K562 (cell line): ENCODE measurements at regions not wholly inside any gene's neighbourhood (a gene's known extent, or its start where the extent isn't known, plus 50 kb on each side); places are given as distances from the start of the nearest gene placed in this dataset.

Source experiments
- ATAC-seq: fragments of 200-7000 bp; cut with Tn5 transposase; 3 replicates; pipeline ENCODE4 v1.9.1; 2020; ENCODE audit warnings: moderate library complexity
- BruUV-seq: library from RNA; stranded (reverse); fragments of 400-500 nt; replicated peaks from 2 replicates; lab custom pipeline; 2021; lab: Mats Ljungman, UMichigan
- CTCF ChIA-PET: fragments of 300-600 bp; formaldehyde crosslinking; extraction: SDS; loops from one replicate; lab custom pipeline; 2021; ENCODE audit warnings: low intra/inter-chr PET ratio; lab: Yijun Ruan, JAX
- POLR2A ChIA-PET: fragments of 300-600, 350-650 bp; sonication (Branson Sonifier 250); formaldehyde crosslinking; extraction: SDS; loops from one replicate; lab custom pipeline; 2021; ENCODE audit warnings: antibody characterized with exemption, inconsistent platforms; lab: Yijun Ruan, JAX
- DNase-seq, 4 experiments: peaks; one replicate each; pipeline versions ENCODE4 v3.0.0 to v3.0.0-alpha.2; 2011 to 2018; ENCODE audit warnings: low spot score in 3 of 4, mixed read lengths in 3 of 4; ENCODE audit errors: extremely low read depth in 1 of 4
- FAIRE-seq: peaks from 2 replicates; lab custom pipeline; 2011; peaks lifted over from hg19 to GRCh38; lab: Jason Lieb, UNC
- H2AFZ ChIP-seq: 2 replicates; pipeline ENCODE4 v1.6.0; 2011; ENCODE audit warnings: low read depth, low read length, control low read depth, inconsistent platforms
- H3K27ac ChIP-seq: fragments of 200-600 bp; 3 replicates; pipeline ENCODE4 v1.8.0; 2011; ENCODE audit warnings: low read depth, mild to moderate bottlenecking, control low read depth, inconsistent platforms, low read length, moderate library complexity, mixed read lengths; ENCODE audit errors: extremely low read depth
- H3K27me3 ChIP-seq, 2 experiments: fragments of 300-600 bp in 1 of 2; 2 replicates in 1 of 2; 3 replicates in 1 of 2; pipeline versions ENCODE4 v1.6.0 to v1.8.0; 2011; ENCODE audit warnings: inconsistent platforms in 2 of 2, low read length in 2 of 2, mild to moderate bottlenecking in 1 of 2, mixed read lengths in 1 of 2, moderate library complexity in 1 of 2; ENCODE audit not compliant: control insufficient read depth in 2 of 2, insufficient read depth in 2 of 2
- H3K36me3 ChIP-seq: fragments of 300-600 bp; 3 replicates; pipeline ENCODE4 v1.8.0; 2011; ENCODE audit warnings: mild to moderate bottlenecking, low read length, inconsistent platforms; ENCODE audit not compliant: control insufficient read depth, insufficient read depth
- H3K4me1 ChIP-seq, 2 experiments: fragments of 200-600 bp in 1 of 2; replicated peaks in 1 of 2; 2 replicates in 1 of 2; 3 replicates in 1 of 2; pipeline versions ENCODE4 v1.5.1 to v1.8.0; 2011; ENCODE audit warnings: inconsistent platforms in 2 of 2, low read length in 2 of 2, mild to moderate bottlenecking in 1 of 2, mixed read lengths in 1 of 2, moderate library complexity in 1 of 2; ENCODE audit not compliant: control insufficient read depth in 2 of 2, insufficient read depth in 2 of 2
- H3K4me2 ChIP-seq: 2 replicates; pipeline ENCODE4 v1.6.1; 2011; ENCODE audit warnings: low read length, control low read depth, inconsistent platforms, mixed read lengths; ENCODE audit not compliant: insufficient read depth
- H3K4me3 ChIP-seq: fragments of 200-600 bp; sonication (generic), shearing (Covaris generic); 2 replicates; pipeline ENCODE4 v1.5.1; 2016; ENCODE audit warnings: control low read depth, inconsistent platforms
- H3K79me2 ChIP-seq: fragments of 200-600 bp; 3 replicates; pipeline ENCODE4 v1.8.0; 2011; ENCODE audit warnings: low read length, inconsistent platforms; ENCODE audit not compliant: control insufficient read depth, insufficient read depth
- H3K9ac ChIP-seq, 2 experiments: 2 replicates each; pipeline versions ENCODE4 v1.6.0 to v1.6.1; 2011; ENCODE audit warnings: low read depth in 2 of 2, low read length in 2 of 2, control low read depth in 1 of 2, inconsistent platforms in 1 of 2, mild to moderate bottlenecking in 1 of 2, mixed read lengths in 1 of 2; ENCODE audit not compliant: insufficient read depth in 1 of 2
- H3K9me1 ChIP-seq: one replicate; pipeline ENCODE4 v1.6.0; 2011; ENCODE audit warnings: inconsistent platforms, mild to moderate bottlenecking, low read length, moderate library complexity; ENCODE audit not compliant: control insufficient read depth, insufficient read depth
- H3K9me3 ChIP-seq: replicated peaks from 2 replicates; pipeline ENCODE4 v1.5.1; 2011; ENCODE audit warnings: low read depth, low read length, inconsistent platforms; ENCODE audit not compliant: control insufficient read depth, insufficient read depth
- H4K20me1 ChIP-seq: replicated peaks from 2 replicates; pipeline ENCODE4 v1.6.1; 2011; ENCODE audit warnings: low read length, inconsistent platforms, mixed read lengths; ENCODE audit not compliant: control insufficient read depth, insufficient read depth
- FOXA3 ChIP-seq, 2 experiments: fragments of 450-650 bp in 1 of 2; sonication (generic) in 1 of 2; formaldehyde crosslinking; IDR thresholded peaks in 1 of 2; conservative IDR thresholded peaks in 1 of 2; 2 replicates each; pipeline versions ENCODE4 v1.4.0 to v1.8.0; 2020 to 2022; ENCODE audit warnings: mild to moderate bottlenecking in 2 of 2, missing genetic modification reagents in 1 of 2
- KDM4B ChIP-seq, 2 experiments: fragments of 450-650 bp in 1 of 2; sonication (generic) in 1 of 2; IDR thresholded peaks; 2 replicates each; pipeline ENCODE4 v1.6.1; 2016 to 2017; ENCODE audit warnings: borderline replicate concordance in 2 of 2, antibody characterized with exemption in 1 of 2, low read depth in 1 of 2, mild to moderate bottlenecking in 1 of 2
- MYBL2 ChIP-seq, 2 experiments: fragments of 450-650 bp in 1 of 2; sonication (generic) in 1 of 2; formaldehyde crosslinking in 1 of 2; IDR thresholded peaks; 2 replicates each; pipeline versions ENCODE4 v1.6.1 to v1.8.1; 2017 to 2022; ENCODE audit warnings: borderline replicate concordance in 1 of 2, inconsistent platforms in 1 of 2, low read depth in 1 of 2, mild to moderate bottlenecking in 1 of 2, missing genetic modification reagents in 1 of 2, moderate library complexity in 1 of 2
- TCFL5 ChIP-seq: fragments of 250-450 bp; sonication (Bioruptor Pico); conservative IDR thresholded peaks from 2 replicates; pipeline ENCODE4 v1.6.1; 2021; ENCODE audit warnings: mild to moderate bottlenecking, moderate library complexity, matching md5 sums
- TEAD2 ChIP-seq: fragments of 450-650 bp; IDR thresholded peaks from 2 replicates; pipeline ENCODE4 v1.6.1; 2016; ENCODE audit warnings: missing genetic modification characterization, control low read depth, missing compliant biosample characterization
- WGBS: fragments of 100-300 bp; shearing (Covaris generic); methylation state at CpG from one replicate; pipeline ENCODE4 v1.1.6; 2016; ENCODE audit warnings: low coverage, mixed read lengths; ENCODE audit not compliant: insufficient coverage; ENCODE audit errors: missing lambda C conversion rate; 5-methylcytosine and 5-hydroxymethylcytosine counted together
- in situ Hi-C: fragments of 300-500 bp; cut with MboI; formaldehyde crosslinking; loops from 4 replicates; pipeline ENCODE4 v1.15.0; 2018; ENCODE audit warnings: inconsistent platforms, mixed read lengths
- intact Hi-C: fragments of 100-400 bp; cut with micrococcal nuclease; formaldehyde crosslinking; loops from 2 replicates; pipeline ENCODE4 v1.14.2; 2022
- TF ChIP-seq, protein P1 (sequence below): sonication (generic); formaldehyde crosslinking; IDR thresholded peaks from 2 replicates; pipeline ENCODE4 v1.8.0; 2022; ENCODE audit warnings: mild to moderate bottlenecking, missing genetic modification reagents
- TF ChIP-seq, protein P2 (sequence below): fragments of 250-450 bp; sonication (Bioruptor Pico); IDR thresholded peaks from 2 replicates; pipeline ENCODE4 v1.5.0; 2022; ENCODE audit warnings: mild to moderate bottlenecking
- TF ChIP-seq, protein P3 (sequence below): fragments of 250-450 bp; sonication (Bioruptor Pico); IDR thresholded peaks from 2 replicates; pipeline ENCODE4 v1.8.0; 2021; ENCODE audit warnings: borderline replicate concordance, mild to moderate bottlenecking, moderate library complexity; ENCODE audit not compliant: poor library complexity, severe bottlenecking

DNA sequence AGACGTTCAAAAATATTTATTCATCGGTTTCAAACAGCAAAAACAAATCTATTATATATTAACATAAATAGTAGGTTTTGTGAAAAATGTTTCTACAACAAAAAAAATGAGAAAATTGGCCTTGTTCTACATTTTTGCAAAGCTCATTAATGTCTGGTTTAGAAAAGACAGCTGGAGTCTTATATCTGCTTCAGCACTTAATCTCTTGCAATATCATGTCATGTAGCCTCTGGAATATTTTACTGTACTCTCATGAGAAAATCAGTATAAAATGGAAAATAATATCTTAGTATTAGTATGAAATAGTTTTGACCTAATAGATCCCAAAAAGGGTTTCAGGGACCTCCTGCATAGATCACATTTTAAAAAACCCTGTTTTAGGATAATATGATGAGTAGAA is 326.6 kb downstream of the ARL4A start:
- no peak overlapping the region for H2AFZ ChIP-seq
- CTCF ChIA-PET = no interaction called here
- no peak for FAIRE-seq
- no peak for TF ChIP-seq TCFL5 (CRISPR knock-in tag)
- TF ChIP-seq, protein P1, sequence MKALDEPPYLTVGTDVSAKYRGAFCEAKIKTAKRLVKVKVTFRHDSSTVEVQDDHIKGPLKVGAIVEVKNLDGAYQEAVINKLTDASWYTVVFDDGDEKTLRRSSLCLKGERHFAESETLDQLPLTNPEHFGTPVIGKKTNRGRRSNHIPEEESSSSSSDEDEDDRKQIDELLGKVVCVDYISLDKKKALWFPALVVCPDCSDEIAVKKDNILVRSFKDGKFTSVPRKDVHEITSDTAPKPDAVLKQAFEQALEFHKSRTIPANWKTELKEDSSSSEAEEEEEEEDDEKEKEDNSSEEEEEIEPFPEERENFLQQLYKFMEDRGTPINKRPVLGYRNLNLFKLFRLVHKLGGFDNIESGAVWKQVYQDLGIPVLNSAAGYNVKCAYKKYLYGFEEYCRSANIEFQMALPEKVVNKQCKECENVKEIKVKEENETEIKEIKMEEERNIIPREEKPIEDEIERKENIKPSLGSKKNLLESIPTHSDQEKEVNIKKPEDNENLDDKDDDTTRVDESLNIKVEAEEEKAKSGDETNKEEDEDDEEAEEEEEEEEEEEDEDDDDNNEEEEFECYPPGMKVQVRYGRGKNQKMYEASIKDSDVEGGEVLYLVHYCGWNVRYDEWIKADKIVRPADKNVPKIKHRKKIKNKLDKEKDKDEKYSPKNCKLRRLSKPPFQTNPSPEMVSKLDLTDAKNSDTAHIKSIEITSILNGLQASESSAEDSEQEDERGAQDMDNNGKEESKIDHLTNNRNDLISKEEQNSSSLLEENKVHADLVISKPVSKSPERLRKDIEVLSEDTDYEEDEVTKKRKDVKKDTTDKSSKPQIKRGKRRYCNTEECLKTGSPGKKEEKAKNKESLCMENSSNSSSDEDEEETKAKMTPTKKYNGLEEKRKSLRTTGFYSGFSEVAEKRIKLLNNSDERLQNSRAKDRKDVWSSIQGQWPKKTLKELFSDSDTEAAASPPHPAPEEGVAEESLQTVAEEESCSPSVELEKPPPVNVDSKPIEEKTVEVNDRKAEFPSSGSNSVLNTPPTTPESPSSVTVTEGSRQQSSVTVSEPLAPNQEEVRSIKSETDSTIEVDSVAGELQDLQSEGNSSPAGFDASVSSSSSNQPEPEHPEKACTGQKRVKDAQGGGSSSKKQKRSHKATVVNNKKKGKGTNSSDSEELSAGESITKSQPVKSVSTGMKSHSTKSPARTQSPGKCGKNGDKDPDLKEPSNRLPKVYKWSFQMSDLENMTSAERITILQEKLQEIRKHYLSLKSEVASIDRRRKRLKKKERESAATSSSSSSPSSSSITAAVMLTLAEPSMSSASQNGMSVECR = no peak
- TF ChIP-seq, protein P2, sequence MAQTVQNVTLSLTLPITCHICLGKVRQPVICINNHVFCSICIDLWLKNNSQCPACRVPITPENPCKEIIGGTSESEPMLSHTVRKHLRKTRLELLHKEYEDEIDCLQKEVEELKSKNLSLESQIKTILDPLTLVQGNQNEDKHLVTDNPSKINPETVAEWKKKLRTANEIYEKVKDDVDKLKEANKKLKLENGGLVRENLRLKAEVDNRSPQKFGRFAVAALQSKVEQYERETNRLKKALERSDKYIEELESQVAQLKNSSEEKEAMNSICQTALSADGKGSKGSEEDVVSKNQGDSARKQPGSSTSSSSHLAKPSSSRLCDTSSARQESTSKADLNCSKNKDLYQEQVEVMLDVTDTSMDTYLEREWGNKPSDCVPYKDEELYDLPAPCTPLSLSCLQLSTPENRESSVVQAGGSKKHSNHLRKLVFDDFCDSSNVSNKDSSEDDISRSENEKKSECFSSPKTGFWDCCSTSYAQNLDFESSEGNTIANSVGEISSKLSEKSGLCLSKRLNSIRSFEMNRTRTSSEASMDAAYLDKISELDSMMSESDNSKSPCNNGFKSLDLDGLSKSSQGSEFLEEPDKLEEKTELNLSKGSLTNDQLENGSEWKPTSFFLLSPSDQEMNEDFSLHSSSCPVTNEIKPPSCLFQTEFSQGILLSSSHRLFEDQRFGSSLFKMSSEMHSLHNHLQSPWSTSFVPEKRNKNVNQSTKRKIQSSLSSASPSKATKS (CRISPR knock-in tag) = no peak
- TF ChIP-seq FOXA3 (CRISPR knock-in tag; conservative IDR thresholded peaks at IDR 0.05 in 1 of 2, IDR thresholded peaks at IDR 0.05 in 1 of 2) = no peak
- TF ChIP-seq KDM4B (IDR thresholded peaks at IDR 0.05; ENCODE audit: borderline replicate concordance in 2 of 2, low read depth in 1 of 2) = no peak
- TF ChIP-seq, protein P3, sequence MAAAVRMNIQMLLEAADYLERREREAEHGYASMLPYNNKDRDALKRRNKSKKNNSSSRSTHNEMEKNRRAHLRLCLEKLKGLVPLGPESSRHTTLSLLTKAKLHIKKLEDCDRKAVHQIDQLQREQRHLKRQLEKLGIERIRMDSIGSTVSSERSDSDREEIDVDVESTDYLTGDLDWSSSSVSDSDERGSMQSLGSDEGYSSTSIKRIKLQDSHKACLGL (CRISPR knock-in tag) = no peak
- TF ChIP-seq TEAD2 = no peak
- TF ChIP-seq MYBL2 (IDR thresholded peaks at IDR 0.05; ENCODE audit: low read depth) = no peak
- no peak for TF ChIP-seq MYBL2 (CRISPR knock-in tag; IDR thresholded peaks at IDR 0.05; ENCODE audit: borderline replicate concordance)

More for the DNA sequence above, 326.6 kb downstream of the ARL4A start:
- Histone ChIP-seq H3K4me2 (no peak overlapping the region), H3K4me1 (no peaks in the 10 kb centered on the region), H4K20me1 (no peaks in the 10 kb centered on the region), H3K36me3 (no peaks in the 10 kb centered on the region), H3K27ac (no peak overlapping the region), H3K9me3 (no peaks in the 10 kb centered on the region), H3K4me3 (no peak overlapping the region), H3K27me3 (no peaks in the 10 kb centered on the region), H3K79me2 (no peaks in the 10 kb centered on the region), H3K9me1 (no peaks in the 10 kb centered on the region), H3K9ac (no peak overlapping the region)
- intact Hi-C loops (no loop called here), in situ Hi-C loops (no loop called here)
- WGBS = 18% methylated on average over 2 of the region's 2 CpGs
- POLR2A ChIA-PET = no interaction called here
- ATAC-seq (no peak), DNase-seq (no peak)
- no TSS peak for BruUV-seq
